NCI-H2029 treated with DMSO at 0.1 percent for 48 hours (cell line): ENCODE measurements at regions not wholly inside any gene's neighbourhood (a gene's known extent, or its start where the extent isn't known, plus 50 kb on each side); places are given as distances from the start of the nearest gene placed in this dataset.
"Not testable (repeated sequence)": the region's sequence is repeated elsewhere in the genome, so short reads cannot be mapped to it uniquely, and the experiment has no call there.

Experiments
- DNase-seq: peaks from one replicate; lab custom pipeline; 2025; lab: John Stamatoyannopoulos, UW

DNA sequence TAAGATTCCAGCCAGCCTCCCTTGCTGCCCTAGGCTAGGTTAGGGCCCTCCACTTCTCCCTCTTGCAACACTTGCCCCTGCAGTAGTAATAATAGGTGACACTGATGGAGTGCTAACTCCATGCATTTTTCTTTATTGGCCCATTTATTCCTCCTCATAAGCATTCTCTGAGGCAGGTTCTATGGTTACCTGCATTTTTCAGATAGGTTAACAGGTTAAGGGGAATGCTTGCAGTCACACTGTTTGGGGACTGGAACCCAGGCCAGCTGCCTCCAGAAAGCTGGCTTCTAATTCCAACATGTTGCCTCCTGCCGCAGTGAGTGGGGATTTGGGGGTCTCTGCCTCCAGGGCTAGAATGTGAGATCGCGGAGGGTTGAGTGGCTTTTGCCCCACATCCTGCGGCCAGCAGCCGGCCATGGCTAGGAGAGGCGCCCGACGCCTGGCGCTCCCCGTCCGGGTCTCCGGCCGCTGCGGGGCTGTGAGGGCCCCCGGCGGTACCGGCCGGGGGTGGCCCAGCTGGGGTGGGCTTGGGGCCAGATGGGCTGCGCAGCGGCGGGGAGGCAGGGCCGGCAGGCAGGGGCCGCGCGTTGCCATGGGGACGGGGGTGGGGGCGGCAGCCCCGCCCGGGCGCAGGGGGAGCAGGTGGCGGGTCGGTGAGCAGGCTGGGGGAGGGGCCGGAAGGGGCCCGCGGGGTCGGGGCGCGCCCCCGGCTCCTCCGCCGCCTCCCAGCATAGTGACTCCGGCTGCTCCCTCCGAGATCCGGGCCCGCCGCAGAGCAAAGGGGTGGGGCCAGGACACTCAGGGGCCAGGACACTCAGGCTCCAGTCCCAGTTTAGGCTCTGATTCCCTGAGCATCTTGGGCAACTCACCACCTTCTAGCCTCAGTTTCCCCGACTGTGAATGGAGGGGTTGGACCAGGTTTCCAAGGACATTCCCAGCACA is 68.4 kb upstream of the SSBP3 start:
- DNase-seq = no peak

GRCh38 chr1:54471588-54471987 is 65.4 kb upstream of the SSBP3 start:
- DNase-seq = no peak

DNA sequence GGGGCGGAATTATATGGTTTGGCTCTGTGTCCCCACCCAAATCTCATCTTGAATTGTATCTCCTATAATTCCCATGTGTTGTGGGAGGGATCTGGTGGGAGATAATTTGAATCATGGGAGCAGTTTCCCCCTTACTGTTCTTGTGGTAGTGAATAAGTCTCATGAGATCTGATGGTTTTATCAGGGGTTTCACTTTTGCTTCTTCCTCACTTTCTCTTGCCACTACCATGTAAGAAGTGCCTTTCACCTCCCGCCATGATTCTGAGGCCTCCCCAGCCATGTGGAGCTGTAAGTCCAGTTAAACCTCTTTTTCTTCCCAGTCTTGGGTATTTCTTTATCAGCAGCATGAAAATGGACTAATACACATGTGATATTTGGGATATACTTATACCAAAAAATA is 63.2 kb upstream of the SSBP3 start:
- DNase-seq = not testable (repeated sequence)

DNA sequence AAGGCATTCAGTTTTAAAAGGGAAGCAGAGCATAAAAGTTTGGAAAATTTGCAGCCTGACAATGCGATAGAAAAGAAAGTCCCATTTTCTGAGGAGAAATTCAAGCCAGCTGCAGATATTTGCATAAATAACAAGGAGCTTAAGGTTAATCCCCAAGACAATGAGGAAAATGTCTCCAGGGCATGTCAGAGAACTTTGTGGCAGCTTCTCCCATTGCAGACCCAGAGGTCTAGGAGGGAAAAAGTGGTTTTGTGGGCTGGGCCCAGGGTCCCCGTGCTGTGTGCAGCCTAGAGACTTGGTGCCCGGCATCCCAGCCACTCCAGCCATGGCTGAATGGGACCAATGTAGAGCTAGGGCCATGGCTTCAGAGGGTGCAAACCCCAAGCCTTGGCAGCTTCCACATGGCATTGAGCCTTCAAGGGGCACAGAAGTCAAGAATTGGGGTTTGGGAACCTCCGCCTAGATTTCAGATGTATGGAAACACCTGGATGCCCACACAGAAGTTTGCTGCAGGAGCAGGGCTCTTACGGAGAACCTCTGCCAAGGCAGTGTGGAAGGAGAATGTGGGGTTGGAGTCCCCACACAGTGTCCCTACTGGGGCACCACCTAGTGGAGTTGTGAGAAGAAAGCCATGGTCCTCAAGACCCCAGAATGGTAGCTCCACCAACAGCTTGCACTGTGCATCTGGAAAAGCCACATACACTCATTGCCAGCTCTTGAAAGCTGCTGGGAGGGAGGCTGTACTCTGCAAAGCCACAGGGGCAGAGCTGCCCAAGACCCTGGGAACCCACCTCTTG is 62.3 kb upstream of the SSBP3 start:
- DNase-seq = not testable (repeated sequence)

DNA sequence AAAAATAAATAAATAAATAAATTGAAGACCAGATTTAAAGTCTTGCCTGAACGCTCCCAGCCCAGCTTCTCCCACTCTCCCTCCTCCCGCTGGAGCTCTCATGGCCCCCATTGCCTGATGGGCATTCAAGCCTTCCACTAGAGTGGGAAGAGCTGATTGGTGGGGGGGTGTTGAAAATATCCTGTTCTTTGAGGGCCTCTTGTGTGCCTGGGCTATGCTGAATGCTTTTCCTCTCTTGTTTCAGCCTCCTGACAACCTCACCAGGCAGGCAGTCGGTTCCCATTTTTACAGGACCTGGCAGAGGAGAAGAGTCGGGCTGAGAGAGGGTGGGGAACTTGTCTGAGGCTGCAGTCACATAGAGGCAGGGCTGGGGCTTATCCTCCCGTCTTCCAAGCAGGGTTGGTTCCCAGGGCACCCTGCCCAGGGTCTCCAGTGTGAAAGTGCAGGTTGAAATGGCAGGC is 59.2 kb upstream of the SSBP3 start:
- no peak for DNase-seq

DNA sequence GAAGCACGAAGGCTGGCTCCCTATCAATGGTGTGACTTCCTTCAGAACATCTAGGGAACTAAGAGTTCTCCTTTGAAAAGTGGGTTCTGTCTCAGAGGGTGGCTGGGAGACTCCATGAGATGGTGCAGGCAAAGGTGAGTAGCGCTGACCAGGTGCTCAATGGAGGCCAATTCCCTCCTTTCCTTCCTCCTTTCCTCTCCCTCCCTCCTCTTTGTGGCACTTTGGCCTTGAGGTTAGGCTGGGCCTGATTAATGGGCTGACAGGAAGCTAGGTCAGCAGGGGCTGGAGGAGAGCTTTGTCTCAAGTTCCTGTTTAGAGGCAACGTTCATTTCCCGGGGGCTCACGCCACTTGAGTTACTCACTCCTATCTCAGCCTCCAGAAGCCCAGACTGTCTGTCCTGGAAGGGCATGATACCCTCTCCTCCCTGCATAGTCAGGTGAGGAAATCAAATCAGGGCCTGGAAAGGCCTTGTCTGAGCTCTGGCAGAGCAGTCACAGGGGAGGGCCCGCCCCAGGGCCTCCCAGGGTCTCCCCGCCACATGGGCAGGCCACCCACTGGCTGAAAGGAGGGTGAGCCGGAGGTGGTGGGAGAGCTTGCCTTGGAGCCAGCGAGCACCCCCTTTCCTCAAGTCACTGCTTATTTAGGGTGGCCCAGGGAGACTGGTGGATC is 58.4 kb upstream of the SSBP3 start:
- DNase-seq = no peak

- DNase-seq = no peak
Observed at GRCh38 chr1:54464031-54464476, 57.9 kb upstream of the SSBP3 start.

DNA sequence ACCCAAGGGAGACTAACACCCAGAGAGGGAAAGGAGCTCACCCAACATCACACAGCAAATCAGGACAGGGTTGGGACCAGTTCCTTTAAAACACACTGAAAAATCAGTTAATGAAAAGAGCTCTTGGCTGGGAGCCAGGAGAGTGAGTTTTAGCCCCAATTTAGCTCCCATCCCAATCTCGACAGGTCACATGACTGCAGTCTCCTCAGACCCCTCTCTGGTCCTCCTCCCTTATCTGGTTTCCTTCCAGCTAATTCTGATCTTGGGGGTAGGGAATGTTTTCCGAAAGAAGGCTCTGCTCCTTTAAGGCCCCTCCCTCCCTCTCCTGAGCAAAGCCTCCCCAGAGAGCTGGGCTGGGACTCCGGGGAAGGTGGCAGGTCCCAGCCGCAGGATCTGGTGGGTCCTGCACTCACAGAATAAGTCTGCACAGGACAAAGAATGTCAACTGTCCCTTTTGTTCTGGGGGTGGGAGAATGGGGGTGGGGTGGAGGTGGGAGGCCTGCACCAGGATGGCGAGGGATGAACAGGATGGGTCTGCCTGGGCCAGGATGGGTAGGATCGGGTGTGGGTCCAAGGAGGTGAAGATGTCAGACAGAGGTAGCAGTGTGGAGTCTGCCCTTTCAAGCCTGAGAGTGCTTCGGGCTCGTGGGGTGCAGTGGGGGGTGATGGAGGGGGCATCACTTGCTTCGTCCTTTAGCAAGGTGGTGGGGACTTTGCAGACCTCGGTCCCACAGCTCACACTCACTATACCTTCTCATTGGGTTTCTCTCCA is 57.3 kb upstream of the SSBP3 start:
- DNase-seq = no peak

DNA sequence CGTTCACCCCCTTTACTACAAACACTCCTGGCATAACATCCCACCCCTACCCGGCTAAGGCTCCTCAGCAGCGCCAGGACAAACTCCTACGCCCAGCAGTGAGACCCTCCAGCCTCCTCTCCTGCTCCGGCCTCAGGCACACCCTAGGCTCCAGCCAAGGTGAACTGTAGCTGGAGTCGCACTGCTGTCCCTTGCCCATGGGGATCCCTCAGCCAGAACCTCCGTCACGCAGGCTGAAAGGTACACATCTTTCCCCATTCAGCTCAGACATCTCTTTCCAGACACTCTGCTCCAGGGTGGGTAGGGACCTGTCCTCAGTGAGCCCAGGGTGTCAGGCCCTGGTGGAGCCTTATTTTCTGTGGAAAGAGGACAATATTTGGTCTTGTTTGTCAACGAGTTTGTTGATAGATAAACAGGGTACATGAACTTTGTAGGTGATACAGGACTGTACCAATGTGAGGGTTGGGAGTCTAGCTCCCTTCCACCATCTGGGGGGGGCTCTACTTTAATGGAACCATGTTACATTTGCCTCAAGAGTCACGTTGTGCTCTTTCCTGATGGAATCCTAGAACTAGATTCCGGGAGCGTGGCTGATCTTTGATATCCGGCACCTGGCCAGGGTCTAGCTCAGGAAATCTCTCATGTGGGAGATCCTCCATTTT is 56.5 kb upstream of the SSBP3 start:
- no peak for DNase-seq

DNA sequence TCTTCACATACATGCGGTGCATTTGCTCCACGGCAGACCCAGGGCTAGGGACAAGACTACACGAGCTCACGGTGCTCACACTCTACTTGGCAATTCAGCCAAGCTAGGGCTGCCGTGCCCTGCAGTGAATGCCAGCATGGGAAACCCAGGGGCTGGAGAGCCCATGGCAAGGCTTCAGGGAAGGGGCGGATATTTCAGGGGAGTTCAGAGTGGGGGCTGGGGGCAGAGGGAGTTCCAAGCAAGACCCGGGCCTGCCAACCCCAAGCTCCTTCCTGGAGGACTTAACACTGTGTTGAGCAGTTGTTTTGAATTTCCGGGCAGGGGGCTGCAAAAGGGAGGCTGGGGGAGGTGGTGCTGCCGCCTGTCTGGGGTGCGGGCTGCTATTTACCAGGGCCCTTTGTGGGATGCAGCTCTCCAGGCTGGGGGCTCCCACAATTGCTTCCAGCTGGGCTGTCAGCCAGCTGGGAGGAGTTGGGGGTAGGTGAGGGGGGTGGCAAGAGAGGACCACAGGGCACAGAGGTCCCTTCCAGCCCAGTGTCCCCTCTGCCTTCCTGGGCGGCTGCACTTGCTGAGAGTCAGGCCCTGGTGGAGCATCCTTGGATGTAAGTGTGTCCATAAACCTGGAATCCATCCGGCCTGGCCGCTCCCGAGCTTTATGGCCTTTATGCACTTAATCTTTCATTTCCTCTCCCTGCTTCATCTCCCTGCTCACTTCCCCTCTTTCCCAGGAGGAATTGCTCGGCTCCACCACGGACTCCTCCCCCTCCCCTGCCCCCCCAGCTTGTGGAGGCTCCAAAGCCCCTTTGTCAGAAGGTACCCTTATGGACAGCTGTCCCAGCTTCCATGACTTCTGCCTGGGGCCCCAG is 55.8 kb upstream of the SSBP3 start:
- DNase-seq = no peak

DNA sequence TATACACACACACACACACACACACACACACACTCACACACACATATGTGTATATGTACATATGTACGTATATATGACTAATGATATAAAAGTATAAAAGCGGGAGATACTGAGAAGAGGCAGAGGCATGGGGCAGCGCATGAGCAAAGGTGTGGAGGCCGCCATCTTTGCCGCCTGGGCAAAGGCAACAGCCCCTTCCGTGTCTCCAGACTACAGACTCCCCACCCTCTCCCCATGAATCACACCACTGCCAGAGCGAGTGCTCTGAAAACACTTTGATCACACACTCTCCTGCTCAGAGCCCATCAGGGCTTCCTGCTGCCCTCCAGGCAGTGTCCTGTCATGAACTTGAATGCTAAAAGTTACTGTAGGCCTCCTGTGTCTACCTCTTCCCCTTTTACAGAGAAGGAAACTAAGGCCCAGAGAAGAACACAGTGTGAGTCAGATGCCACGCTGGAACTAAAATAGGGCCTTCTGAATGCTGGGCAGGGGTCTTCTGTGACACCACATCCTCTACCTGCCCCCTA is 54.7 kb upstream of the SSBP3 start:
- no peak for DNase-seq

GRCh38 chr1:54460351-54460750 is 54.2 kb upstream of the SSBP3 start:
- DNase-seq = no peak

- no peak for DNase-seq
Observed at GRCh38 chr1:54459726-54460191, 53.6 kb upstream of the SSBP3 start.

DNA sequence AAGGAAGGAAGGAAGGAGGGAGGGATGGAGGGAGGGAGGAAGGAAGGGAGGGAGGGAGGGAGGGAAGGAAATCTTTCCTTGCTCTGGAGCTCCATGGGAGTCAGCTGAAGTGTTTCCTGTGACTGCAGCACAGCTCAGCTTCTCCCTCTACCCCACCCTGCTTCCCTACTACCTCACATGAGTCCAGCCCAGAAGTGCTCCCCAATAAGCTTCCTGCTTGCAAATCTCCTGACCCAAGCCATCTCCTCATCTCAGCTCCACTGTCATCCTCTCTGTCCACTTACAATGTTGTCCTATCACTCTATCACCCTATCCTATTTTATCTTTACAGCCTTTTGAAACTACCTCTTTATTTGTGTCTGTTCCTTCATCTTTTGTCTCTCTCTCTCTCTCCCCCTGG is 52.9 kb upstream of the SSBP3 start:
- no peak for DNase-seq

GRCh38 chr1:54456921-54457529 is 50.8 kb upstream of the SSBP3 start:
- DNase-seq = no peak

GRCh38 chr1:54456361-54456760 is 50.2 kb upstream of the SSBP3 start:
- no peak for DNase-seq
